NCI-H446 treated with DMSO at 0.1 percent for 48 hours (cell line): ENCODE measurements at regions not wholly inside any gene's neighbourhood (a gene's known extent, or its start where the extent isn't known, plus 50 kb on each side); places are given as distances from the start of the nearest gene placed in this dataset.

Experiments
- DNase-seq: peaks from one replicate; lab custom pipeline; 2025; lab: John Stamatoyannopoulos, UW

DNA sequence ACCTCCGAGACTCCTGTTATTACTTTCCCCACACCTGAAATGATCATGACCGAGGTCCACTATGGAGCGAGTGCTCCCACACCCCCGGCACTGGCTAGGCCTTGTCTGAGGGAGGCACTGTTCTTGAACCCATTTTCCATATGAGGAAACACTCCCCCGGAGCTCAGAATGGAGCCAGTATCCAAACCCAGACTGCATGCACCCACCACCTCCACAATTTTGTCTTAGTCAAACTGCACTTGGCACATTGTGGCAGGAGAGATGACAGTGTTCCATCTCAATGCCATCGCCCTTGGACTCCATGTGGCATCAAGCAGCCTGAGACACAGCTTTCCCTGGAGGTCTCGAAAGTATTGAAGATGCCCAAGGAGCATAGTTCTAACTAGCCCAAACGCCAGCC, 154.1 kb downstream of the NUP210 start:
- no peak for DNase-seq

DNA sequence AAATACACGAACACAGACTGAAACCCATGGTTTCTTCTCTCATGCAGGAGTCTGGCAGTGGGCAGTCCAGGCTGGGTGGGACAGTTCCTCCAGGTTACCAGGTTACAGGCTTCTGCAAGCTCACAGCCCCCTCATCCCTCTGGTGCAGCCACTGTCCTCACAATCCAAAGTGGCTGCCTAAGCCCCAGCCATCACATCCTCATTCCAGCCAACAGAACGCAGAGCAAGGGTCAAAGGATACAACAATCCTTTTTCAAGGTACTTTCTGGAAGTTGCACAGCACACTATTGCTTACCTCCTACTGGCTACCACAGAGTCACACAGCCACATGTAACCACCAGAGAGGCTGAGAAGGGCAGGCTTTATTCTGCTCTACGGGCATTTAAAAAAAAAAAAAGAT, 154.6 kb downstream of the NUP210 start:
- DNase-seq, result no peak

DNA sequence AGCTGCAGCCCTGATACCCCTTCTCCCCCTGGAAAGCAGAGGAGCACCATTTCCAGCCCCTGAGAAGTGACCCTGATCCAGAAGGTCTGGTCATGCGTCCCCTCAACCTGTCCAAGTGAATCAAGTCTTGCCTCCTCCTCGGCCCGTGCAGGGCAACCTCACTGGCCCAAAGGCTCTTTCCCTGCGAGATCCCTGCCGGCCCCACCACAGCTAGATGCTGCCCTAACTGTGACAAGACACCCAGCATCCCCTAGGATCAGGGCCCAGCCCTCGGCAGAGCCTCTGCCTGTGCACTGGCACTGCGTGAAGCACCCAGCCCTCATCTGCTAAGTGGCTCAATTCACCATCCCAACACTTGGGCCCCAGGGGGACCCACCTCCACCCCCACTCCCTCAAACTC, 155.1 kb downstream of the NUP210 start:
- DNase-seq, result no peak

DNA sequence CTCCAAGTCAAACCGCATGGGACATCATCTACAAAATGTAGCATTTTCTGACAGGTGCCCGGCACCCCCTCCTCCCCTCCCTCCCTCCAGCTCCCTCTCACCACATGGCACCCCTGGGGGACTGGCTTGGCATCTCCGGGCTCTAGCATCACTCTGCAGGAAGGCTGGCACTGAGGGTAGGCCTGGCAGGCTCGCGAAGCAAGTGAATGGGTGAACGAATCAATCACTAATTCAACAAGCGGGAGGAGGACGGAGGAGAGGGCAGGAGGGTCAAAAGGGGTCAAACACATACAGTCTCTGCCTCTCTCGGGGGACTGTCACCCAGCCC, 155.7 kb downstream of the NUP210 start:
- DNase-seq, result no peak

DNA sequence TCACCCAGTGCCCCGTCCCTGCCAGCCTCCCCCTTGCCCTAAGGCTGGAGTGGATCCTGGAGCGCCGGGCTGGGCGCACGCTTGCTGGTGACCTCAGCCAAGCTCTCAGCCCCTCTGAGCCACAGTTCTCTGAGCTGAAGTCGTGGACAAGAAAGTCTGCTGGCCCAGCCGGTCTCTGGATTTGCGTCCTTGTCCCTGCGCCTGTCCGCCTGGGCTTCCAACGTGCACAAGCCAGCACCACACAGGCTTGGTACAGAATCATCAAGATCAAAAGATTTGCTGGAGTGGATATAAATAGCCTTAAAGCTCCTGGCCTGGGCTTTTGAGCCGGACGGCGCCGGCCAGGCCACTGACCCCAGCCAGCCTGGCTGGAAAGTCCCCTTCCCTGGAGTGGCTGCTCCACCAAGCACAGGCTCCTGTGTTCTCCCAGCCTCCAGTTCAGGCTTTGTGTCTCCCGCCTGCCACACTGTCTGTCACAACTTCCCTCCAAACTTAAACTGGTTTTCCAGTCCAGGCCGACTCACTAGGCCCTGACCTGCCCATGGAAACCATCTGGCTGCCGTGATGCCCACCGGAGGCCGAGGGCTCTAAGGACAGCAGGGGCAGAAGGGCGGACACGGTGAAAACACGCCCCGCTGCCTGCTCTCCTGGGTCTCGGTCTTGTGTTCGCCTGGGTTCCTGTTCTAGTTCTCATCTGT, 156.2 kb downstream of the NUP210 start:
- no peak for DNase-seq

DNA sequence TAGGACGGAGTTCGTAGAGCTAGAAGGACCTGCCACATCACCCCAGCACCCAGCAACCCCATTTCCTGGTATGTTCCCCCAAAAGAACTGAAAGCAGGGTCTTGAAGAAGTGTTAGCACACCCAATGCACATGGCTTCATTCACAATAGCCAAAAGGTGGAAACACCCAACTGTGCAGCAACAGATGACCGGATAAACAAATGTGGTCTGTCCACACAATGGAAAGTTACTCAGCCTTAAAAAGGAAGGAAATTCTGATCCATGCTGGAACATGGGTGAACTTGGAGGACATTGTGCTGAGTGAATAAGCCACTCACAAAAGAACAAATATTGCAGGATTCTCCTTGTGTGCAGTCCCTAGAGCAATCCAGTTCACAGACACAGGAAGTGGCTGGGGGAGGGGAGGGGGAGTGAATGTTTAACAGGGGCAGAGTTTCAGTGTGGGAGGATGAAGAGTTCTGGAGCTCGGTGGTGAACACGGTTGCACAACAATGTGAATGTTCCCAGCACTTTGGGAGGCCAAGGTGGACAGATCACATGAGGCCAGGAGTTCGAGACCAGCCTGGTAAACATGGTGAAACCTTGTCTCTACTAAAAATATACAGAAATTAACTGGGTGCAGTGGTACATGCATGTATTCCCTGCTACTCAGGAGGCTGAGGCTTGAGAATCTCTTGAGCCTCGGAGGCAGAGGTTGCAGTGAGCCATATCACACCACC, 157.5 kb downstream of the NUP210 start:
- DNase-seq, result no peak

DNA sequence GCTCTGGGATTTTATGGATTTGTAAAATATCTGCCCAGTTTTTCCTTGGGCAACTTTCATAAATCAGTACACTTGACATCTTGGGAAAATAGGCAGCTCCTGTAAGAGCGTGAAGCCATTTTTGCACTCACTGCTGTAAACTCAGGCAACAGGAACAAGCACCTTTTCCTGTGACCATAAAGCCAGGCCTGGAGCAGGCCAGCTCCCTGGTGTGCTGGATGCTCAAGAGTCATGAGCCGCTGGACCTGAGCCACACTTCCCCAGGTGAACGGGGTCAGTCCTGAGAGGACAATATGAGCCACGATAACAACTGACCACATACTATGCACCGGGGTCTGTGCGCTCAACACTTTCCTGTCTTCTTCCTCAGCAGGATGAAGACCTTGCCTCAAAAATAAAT, 158.2 kb downstream of the NUP210 start:
- no peak for DNase-seq

DNA sequence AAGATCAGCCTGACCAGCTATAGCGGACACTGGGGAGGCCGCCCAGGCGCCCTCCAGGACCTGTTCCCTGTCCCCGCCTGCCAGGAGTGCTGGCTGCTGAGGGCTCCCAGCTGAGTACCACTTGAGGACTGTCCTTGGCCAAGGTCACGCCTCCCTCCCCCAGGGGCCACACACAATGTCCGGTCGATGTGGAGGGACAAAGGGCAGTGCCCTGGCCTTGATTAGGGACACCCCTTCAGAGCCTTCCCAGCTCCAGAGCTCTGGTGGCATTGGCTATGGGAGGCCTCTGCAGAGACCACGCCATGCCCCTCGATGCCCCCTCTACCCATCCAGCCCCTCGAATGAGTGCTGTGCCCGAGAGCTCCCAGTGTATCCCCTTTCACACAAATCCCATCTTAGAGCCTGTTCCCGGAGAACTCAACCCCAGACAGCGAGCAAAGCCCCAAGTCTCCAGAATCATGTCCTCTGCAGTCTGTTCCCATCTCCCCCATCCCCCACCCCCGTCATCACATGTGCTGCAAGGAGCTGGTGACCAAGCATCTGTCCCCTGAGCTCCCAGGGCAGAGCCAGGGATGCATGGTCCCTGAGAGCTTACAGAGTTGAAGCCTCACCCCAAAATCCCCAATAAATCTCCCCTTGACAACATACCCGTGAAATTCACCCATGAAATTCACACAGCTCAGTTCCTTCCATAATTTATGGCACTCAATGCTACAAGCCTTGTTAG, 158.9 kb downstream of the NUP210 start:
- no peak for DNase-seq

DNA sequence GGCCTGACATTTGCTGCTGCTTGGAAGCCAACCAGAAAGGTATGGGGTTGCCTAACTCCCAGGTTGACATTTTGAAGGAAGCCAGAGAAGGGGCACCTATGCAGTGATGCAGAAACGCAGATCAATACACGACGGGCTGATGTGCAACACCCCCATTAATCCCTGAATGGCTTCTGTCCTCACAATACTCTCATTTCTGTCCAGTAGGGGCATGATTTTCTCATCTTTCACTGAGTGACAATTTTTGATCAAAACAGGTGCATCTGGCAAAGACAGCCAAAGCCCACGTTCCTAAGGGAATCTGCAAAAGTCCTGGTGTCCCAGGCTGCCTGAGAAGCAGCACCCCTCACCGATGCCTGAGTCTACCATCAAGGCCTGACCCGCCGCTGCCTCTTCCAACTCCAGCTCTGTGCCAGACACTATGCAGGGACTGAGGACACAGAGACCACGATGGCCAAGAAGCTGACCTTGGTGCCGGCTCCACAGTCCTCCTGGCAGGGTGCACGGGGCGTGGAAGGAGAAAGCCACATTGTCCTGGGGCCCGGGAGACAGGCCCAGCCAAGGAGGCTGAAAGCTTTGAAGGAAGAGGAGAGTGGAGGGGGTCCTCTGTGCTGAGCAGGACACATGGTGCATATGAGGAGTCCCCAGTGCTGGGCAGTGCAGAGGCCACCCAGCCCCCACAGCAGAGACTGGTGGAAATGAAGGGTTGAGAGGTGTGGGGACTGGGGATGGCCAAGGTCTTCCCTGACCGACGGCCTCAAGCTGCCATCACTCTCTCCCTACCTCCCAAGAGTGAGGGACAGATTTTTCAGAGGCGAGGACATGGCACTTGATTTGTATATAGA, 159.6 kb downstream of the NUP210 start:
- DNase-seq, result no peak

DNA sequence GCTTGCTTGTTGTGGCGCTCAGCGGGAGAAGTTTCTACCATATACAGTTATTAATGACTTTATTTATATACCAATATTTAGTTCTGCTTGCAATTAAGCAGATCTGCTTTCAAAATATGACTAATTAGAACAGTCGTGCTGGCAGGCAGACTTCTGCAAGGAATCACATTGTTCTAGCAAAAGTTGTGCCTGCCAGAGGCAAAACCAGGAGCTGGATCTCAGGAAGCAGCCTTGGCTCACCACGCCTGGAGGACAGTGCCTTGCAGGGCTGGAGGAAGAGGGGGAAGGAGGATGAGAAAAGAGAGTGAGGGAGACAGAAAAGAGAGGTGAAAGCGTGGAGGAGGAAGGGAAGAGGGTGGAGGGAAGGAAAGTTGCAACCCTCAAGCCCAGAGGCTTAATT, 160.3 kb downstream of the NUP210 start:
- DNase-seq, result no peak

DNA sequence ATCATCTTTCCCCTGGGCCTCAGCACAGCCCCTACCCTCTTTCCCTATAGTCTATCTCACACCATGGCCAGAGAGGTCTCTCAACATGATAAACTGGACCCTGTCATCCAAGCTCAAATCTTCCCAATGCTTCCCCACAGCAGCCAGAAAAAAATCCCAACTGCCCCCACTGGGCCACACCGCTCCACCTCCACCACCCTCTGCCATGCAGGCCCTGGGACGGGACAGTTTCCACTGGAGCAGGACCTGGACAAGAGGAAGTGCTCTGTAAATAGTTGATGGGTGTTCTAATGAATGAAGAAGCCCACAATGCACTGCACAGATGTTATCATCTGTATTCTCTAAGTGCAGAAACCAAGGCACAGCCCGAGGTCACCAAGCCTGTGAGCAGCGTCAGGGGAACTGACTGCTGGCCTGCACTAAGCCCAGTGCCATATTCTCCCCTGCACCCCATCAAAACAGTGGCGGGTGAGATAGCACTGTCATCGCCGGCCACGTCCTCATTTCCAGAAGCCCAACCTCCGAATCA, 161.1 kb downstream of the NUP210 start:
- no peak for DNase-seq

DNA sequence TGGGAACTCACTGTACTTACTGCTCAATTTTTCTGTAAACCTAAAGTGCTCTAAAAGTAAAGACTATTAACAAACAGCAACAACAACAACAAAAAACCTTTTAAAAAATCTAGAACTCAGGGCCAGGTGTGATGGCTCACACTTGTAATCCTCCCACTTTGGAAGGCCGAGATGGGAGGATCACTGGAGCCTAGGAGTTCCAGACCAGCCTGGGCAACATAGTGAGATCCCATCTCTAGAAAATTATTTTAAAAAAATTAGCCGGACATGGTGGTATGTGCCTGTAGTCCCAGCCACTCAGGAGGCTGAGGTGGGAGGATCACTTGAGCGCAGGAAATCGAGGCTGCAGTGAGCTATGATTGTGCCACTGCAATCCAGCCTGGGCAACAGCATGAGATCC, 161.8 kb downstream of the NUP210 start:
- no peak for DNase-seq

DNA sequence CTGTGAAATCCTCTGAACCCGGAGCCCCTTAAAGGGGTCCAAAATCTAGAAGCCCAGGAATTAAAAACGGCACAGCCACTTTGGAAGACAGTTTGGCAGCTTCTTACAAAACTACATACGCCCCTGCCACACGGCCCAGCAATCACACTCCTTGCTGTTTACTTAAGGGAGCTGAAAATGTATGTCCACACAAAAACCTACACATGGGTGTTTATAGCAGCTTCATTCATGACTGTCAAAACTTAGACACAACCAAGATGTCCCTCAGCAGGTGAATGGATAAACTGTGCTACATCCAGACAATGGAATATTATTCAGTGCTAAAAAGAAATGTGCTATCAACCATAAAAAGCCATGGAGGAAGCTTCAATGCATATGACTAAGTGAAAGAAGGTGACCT, 162.5 kb downstream of the NUP210 start:
- no peak for DNase-seq

DNA sequence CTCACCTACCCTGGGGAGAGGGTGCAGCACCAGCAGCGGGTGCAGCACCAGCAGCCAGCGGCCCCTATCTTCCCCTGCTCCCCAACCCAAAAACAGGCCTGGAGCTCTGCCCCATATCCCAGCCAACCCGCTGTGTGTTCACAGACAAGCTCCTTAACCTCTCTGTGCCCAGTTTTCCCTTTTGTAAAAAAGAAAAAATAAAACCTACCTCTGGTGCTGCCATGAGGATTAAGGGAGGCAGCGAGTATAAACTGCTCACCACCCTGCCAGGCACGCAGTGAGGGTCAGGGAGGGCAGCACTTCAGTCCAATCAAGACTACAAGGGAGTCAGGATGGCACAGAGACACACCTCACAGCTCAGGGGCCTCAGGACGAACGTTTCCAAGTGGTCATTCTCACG, 163.3 kb downstream of the NUP210 start:
- DNase-seq, result no peak

DNA sequence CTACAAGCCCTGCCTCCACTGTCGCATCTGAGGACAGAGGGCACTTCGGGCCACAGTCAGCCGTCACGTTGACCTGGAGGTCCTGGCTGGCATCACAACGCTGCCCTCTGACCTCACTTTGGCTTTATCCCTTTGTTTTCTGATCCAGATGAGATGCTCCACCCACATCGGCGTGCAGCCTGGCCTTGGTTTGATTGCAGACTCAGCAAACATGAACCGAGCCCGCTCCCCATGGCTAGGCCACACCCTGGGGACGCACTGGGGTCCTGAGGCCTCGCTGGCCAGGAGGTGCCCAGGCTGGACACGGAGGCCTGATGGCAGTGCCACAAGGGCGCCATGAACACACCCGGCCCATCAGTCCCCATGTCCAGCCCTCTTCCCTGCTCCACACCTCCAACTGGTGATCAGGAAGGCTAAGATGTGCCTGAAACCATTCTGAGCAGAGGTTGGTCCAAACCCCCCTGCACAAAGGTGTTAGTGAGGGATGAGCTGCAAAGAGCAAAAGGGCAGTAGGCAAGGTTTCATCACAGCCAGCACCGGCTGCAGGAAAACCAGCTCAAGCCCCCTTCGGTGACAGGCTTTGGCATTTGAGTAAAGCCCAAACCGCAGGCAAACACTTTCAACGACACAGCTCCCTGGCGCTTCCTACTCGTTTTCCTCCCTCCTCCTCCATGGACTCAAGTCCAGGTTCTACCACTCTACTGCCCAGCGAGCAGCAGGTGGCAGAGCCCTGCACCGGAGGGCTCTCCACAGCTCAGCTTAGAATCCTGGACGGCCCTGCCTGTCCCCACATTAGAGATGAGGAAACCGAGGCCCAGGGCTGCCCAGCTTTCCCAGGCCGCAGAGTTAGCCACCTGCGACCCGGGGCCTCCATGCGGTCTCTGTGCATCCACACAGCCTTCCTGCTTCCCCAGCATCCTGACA, 165.8 kb downstream of the NUP210 start:
- no peak for DNase-seq

DNA sequence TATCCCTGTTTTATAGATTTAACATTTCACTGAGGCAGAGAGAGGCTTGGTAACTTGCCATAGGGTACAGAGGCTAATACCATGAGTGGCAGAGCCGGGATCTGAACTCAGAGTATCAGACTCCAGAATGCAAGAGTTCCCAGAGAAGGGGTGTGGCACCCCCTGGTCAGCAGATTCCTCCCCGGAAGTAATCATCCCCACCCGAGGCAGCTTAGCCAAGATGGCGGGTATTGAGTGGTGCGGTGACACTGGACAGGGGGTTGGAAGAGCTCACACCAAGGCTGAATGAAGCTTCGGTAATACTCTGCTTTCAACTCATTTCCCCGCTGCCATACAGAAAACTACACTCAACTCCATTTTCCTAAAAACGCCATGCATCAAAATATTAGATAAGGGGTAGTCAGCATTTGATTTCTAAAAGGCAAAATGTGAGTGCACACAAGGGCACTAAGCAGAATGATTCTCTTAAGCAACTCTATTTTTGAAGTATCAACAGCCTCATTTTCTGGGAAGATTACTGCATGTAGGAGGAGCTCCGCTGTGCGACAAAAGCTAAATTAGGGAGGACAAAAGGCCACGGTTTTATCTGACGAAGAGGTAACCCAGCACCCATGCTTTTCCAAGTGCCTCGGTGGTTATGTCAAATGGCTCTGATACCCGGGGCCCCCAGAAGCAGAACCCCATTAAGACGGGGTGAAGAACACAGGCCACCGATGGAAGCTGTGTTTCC, 166.7 kb downstream of the NUP210 start:
- DNase-seq, result no peak

DNA sequence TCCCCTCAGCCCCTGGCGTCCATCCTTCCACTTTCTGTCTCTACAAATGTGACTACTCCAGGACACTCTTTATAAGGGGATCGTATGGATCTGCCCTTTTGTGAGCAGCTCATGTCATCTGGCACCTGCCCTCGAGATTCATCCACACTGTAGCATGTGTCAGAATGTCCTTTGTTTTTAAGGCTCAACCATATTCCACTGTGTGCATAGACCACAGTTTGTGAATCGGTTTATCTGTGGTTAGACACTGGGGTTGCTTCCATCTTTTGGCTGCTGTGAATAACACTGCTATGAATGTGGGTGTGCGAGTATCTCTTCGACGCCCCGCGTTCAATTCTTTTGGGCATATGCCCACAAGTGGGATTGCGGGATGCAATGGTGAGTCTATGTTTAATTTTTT, 167.9 kb downstream of the NUP210 start:
- DNase-seq, result no peak

DNA sequence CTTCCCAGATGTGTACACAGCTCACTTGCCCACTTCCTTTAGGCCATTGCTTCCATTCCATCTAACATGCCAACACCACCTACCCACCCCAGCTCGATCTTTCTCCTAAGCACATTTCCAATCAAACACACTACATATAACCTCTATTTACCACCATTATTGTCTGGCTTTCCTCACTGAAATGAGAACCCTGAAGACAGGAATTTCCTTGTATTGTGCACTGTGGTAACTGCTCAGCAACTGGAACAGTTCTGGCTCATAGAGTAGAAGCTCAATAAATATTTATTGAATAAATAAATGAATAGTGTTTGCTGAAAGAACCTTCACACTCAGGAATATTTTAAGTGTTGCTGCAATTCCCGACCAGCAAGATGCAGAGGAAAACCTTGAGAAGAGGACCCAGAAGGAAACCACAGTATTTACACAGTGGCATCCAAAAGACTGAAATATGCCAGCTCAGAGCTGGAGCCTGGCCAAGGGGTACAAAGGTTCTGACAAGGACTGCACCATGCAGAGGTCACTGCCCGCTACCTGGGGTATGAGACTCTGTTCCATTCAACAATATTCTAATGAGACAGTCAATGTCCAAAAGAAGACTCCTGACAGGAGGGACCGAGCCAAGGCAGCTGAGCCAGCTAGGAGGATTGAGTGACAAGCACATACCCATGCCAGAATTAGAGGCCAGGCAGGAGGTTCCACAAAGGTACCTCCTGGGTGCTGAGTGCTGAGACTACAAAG, 168.8 kb downstream of the NUP210 start:
- no peak for DNase-seq

DNA sequence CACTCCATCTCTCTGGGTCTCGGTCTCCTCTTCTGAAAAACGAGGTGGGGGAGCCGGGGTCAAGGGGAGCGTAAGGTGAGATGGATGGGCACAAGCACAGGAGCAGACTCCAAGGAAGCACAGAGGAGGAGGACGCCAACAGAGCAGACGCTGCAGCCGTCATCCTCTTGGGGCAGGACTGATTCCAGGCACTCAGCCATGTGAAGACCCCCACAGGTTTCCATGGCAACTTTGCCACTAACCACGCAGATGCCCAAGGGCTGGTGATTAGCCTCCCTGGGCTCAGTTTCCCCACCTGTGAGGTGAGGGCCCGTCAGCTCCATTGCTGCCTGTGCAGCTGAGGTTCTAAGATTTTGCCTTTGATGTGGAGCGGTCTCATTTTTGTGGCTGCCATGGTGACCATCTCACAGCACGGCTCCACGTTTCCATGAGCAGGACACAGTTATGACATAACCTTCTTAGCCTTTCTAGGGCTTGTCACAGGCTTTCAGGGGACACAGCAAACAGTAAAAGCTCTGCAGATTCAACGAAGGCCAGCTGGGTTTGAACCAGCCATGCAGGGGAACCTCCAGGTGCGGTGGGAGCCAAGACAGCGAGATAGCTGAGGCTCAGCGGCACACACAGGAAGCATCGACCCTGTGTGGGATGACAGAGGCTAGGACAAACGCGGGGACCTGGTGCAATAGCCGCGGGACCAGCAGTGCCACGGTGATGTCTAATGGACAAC, 170.3 kb downstream of the NUP210 start:
- DNase-seq, result no peak
